T-helper 17 cell (primary cell): ENCODE measurements at regions not wholly inside any gene's neighbourhood (a gene's known extent, or its start where the extent isn't known, plus 50 kb on each side); places are given as distances from the start of the nearest gene placed in this dataset.
A peak's percentile ranks its signal among the peaks of the same experiment; 100 is the strongest.

Experiments
- ATAC-seq: fragments of 150-1000 bp; cut with Tn5 transposase; 2 replicates; pipeline ENCODE4 v1.10.0; 2021; ENCODE audit warnings: mild to moderate bottlenecking, moderate library complexity
- DNase-seq, 3 donors: peaks; one replicate each; pipeline versions ENCODE4 v3.0.0 to v3.0.0-alpha.2; 2020 to 2021
- H3K9me3 ChIP-seq: one replicate; pipeline ENCODE4 v1.7.0; 2013; ENCODE audit warnings: low read length, mild to moderate bottlenecking; ENCODE audit not compliant: control insufficient read depth, poor library complexity, severe bottlenecking
- H3K27ac Mint-ChIP-seq: one replicate; pipeline ENCODE4 v1.8.0; 2022; ENCODE audit warnings: mild to moderate bottlenecking, moderate library complexity, mixed read lengths
- H3K27me3 Mint-ChIP-seq: one replicate; pipeline ENCODE4 v1.8.0; 2022; ENCODE audit warnings: mixed read lengths
- H3K36me3 Mint-ChIP-seq: one replicate; pipeline ENCODE4 v1.8.0; 2022; ENCODE audit warnings: low read depth, mixed read lengths
- H3K4me1 Mint-ChIP-seq: one replicate; pipeline ENCODE4 v1.8.0; 2022; ENCODE audit warnings: mild to moderate bottlenecking, mixed read lengths
- H3K4me3 Mint-ChIP-seq: one replicate; pipeline ENCODE4 v1.8.0; 2022; ENCODE audit warnings: mild to moderate bottlenecking, moderate library complexity, mixed read lengths

GRCh38 chr15:34700891-34701427, 53.8 kb downstream of the GJD2 start:
- DNase-seq, result no peak
- Mint-ChIP-seq H3K4me1 (no peaks in the 10 kb centered on the region), H3K27ac (no peak overlapping the region), H3K36me3 (peaks cover 2% of the 10 kb centered on the region), H3K27me3 (peaks cover 64% of the 10 kb centered on the region), H3K4me3 (no peak overlapping the region)
- no peak for ATAC-seq
- H3K9me3 ChIP-seq, result no peaks in the 10 kb centered on the region

- ATAC-seq (no peak), DNase-seq (no peak)
- Mint-ChIP-seq H3K27me3 (peaks cover 56% of the 10 kb centered on the region), H3K4me3 (no peak overlapping the region), H3K4me1 (no peaks in the 10 kb centered on the region), H3K27ac (no peak overlapping the region), H3K36me3 (peaks cover 2% of the 10 kb centered on the region)
- no peaks in the 10 kb centered on the region for H3K9me3 ChIP-seq
These were observed 54.7 kb downstream of the GJD2 start for GRCh38 chr15:34699968-34700640.

- no peak for DNase-seq
- no peaks in the 10 kb centered on the region for H3K9me3 ChIP-seq
- no peak overlapping the region for H3K4me3 Mint-ChIP-seq
- ATAC-seq, result no peak
- H3K27ac Mint-ChIP-seq, result peak overlapping the region; percentile 57
- peaks cover 2% of the 10 kb centered on the region for H3K36me3 Mint-ChIP-seq
- H3K27me3 Mint-ChIP-seq, result peaks cover 50% of the 10 kb centered on the region
- H3K4me1 Mint-ChIP-seq, result no peaks in the 10 kb centered on the region
These were observed 58.3 kb downstream of the GJD2 start for GRCh38 chr15:34696506-34696905.

GRCh38 chr15:34693053-34693744, 61.6 kb downstream of the GJD2 start:
- no peaks in the 10 kb centered on the region for H3K9me3 ChIP-seq
- H3K27me3 Mint-ChIP-seq, result peaks cover 41% of the 10 kb centered on the region
- H3K27ac Mint-ChIP-seq, result no peak overlapping the region
- H3K4me3 Mint-ChIP-seq, result no peak overlapping the region
- ATAC-seq (no peak), DNase-seq (no peak)
- H3K4me1 Mint-ChIP-seq, result peaks cover 5% of the 10 kb centered on the region
- H3K36me3 Mint-ChIP-seq, result no peaks in the 10 kb centered on the region

- H3K9me3 ChIP-seq, result no peaks in the 10 kb centered on the region
- peaks cover 5% of the 10 kb centered on the region for H3K4me1 Mint-ChIP-seq
- DNase-seq (no peak), ATAC-seq (no peak)
- peaks cover 29% of the 10 kb centered on the region for H3K27me3 Mint-ChIP-seq
- H3K27ac Mint-ChIP-seq, result no peak overlapping the region
- no peaks in the 10 kb centered on the region for H3K36me3 Mint-ChIP-seq
- no peak overlapping the region for H3K4me3 Mint-ChIP-seq
These were observed 63.8 kb downstream of the GJD2 start for GRCh38 chr15:34691034-34691433.

GRCh38 chr15:34688699-34689098, 66.1 kb downstream of the GJD2 start:
- H3K4me3 Mint-ChIP-seq, result no peak overlapping the region
- no peaks in the 10 kb centered on the region for H3K36me3 Mint-ChIP-seq
- no peak overlapping the region for H3K27ac Mint-ChIP-seq
- ATAC-seq, result no peak
- H3K4me1 Mint-ChIP-seq, result peaks cover 5% of the 10 kb centered on the region
- DNase-seq, result no peak
- H3K27me3 Mint-ChIP-seq, result peaks cover 23% of the 10 kb centered on the region
- no peaks in the 10 kb centered on the region for H3K9me3 ChIP-seq

GRCh38 chr15:34684351-34684750, 70.4 kb downstream of the GJD2 start:
- Mint-ChIP-seq H3K4me1 (no peaks in the 10 kb centered on the region), H3K27ac (no peak overlapping the region), H3K27me3 (peaks cover 13% of the 10 kb centered on the region), H3K36me3 (no peaks in the 10 kb centered on the region), H3K4me3 (no peak overlapping the region)
- no peak for ATAC-seq
- H3K9me3 ChIP-seq, result no peaks in the 10 kb centered on the region
- DNase-seq, result no peak

- H3K36me3 Mint-ChIP-seq, result no peaks in the 10 kb centered on the region
- no peak overlapping the region for H3K27ac Mint-ChIP-seq
- DNase-seq (no peak), ATAC-seq (no peak)
- H3K27me3 Mint-ChIP-seq, result peaks cover 13% of the 10 kb centered on the region
- H3K4me3 Mint-ChIP-seq, result no peak overlapping the region
- H3K4me1 Mint-ChIP-seq, result no peaks in the 10 kb centered on the region
- no peaks in the 10 kb centered on the region for H3K9me3 ChIP-seq
These were observed 72.1 kb downstream of the GJD2 start for GRCh38 chr15:34682674-34683073.

GRCh38 chr15:34679291-34679690, 75.5 kb downstream of the GJD2 start:
- peaks cover 16% of the 10 kb centered on the region for H3K27me3 Mint-ChIP-seq
- ATAC-seq, result no peak
- no peak for DNase-seq
- no peaks in the 10 kb centered on the region for H3K36me3 Mint-ChIP-seq
- no peaks in the 10 kb centered on the region for H3K9me3 ChIP-seq
- no peak overlapping the region for H3K27ac Mint-ChIP-seq
- no peak overlapping the region for H3K4me3 Mint-ChIP-seq
- no peaks in the 10 kb centered on the region for H3K4me1 Mint-ChIP-seq

- no peak for ATAC-seq
- no peaks in the 10 kb centered on the region for H3K4me1 Mint-ChIP-seq
These were observed 81.6 kb downstream of the GJD2 start for GRCh38 chr15:34673241-34673640.

GRCh38 chr15:34665498-34666116, 82.2 kb upstream of the GOLGA8B start:
- no peaks in the 10 kb centered on the region for H3K9me3 ChIP-seq
- no peak overlapping the region for H3K27ac Mint-ChIP-seq
- no peaks in the 10 kb centered on the region for H3K36me3 Mint-ChIP-seq
- peaks cover 58% of the 10 kb centered on the region for H3K27me3 Mint-ChIP-seq
- DNase-seq, result no peak
- no peaks in the 10 kb centered on the region for H3K4me1 Mint-ChIP-seq
- no peak overlapping the region for H3K4me3 Mint-ChIP-seq
- no peak for ATAC-seq

More at GRCh38 chr15:34673241-34673640, 81.6 kb downstream of the GJD2 start:
- no peaks in the 10 kb centered on the region for H3K9me3 ChIP-seq
- DNase-seq, result no peak
- no peak overlapping the region for H3K4me3 Mint-ChIP-seq
- H3K27me3 Mint-ChIP-seq, result peaks cover 36% of the 10 kb centered on the region
- H3K36me3 Mint-ChIP-seq, result no peaks in the 10 kb centered on the region
- no peak overlapping the region for H3K27ac Mint-ChIP-seq

- H3K36me3 Mint-ChIP-seq, result no peaks in the 10 kb centered on the region
- no peaks in the 10 kb centered on the region for H3K4me1 Mint-ChIP-seq
- no peak overlapping the region for H3K27ac Mint-ChIP-seq
- peaks cover 55% of the 10 kb centered on the region for H3K27me3 Mint-ChIP-seq
- H3K4me3 Mint-ChIP-seq, result no peak overlapping the region
- ATAC-seq, result no peak
- no peaks in the 10 kb centered on the region for H3K9me3 ChIP-seq
- no peak for DNase-seq
These were observed 81.0 kb upstream of the GOLGA8B start for GRCh38 chr15:34664418-34664817.

- no peak for ATAC-seq
- no peaks in the 10 kb centered on the region for H3K36me3 Mint-ChIP-seq
- no peaks in the 10 kb centered on the region for H3K4me1 Mint-ChIP-seq
- H3K9me3 ChIP-seq, result peaks cover 3% of the 10 kb centered on the region
- H3K27me3 Mint-ChIP-seq, result peaks cover 54% of the 10 kb centered on the region
- no peak overlapping the region for H3K4me3 Mint-ChIP-seq
- no peak overlapping the region for H3K27ac Mint-ChIP-seq
- DNase-seq, result no peak
These were observed 79.7 kb upstream of the GOLGA8B start for GRCh38 chr15:34663101-34663500.
